WTC11 (cell line): ENCODE measurements at regions not wholly inside any gene's neighbourhood (a gene's known extent, or its start where the extent isn't known, plus 50 kb on each side); places are given as distances from the start of the nearest gene placed in this dataset.

Experiments used
- ATAC-seq: fragments of 200-7000 bp; cut with Tn5 transposase; 2 replicates; pipeline ENCODE4 v1.10.0; 2021; ENCODE audit warnings: mild to moderate bottlenecking, moderate library complexity
- CTCF ChIA-PET: fragments of 300-600 bp; sonication (Branson Sonifier 250); formaldehyde crosslinking; loops from one replicate; lab custom pipeline; 2021; ENCODE audit warnings: antibody characterized with exemption; lab: Charles Lee
- POLR2A ChIA-PET: fragments of 350-600 bp; sonication (Branson Sonifier 250); formaldehyde crosslinking; loops from one replicate; lab custom pipeline; 2021; ENCODE audit warnings: antibody characterized with exemption; lab: Charles Lee
- DNase-seq: peaks from one replicate; pipeline ENCODE4 v3.0.0; 2021; ENCODE audit warnings: low spot score
- H3K27ac Mint-ChIP-seq: 2 replicates; pipeline ENCODE4 v1.8.0; 2021; ENCODE audit warnings: mixed read lengths
- H3K27me3 Mint-ChIP-seq: 2 replicates; pipeline ENCODE4 v1.8.0; 2021; ENCODE audit warnings: low read depth, mild to moderate bottlenecking, moderate library complexity, mixed read lengths
- H3K36me3 Mint-ChIP-seq: 2 replicates; pipeline ENCODE4 v1.8.0; 2021; ENCODE audit warnings: mixed read lengths
- H3K4me1 Mint-ChIP-seq: 2 replicates; pipeline ENCODE4 v1.8.0; 2022; ENCODE audit warnings: mixed read lengths
- H3K4me3 Mint-ChIP-seq: 2 replicates; pipeline ENCODE4 v1.8.0; 2021; ENCODE audit warnings: mild to moderate bottlenecking, moderate library complexity, mixed read lengths
- H3K9me3 Mint-ChIP-seq: 2 replicates; pipeline ENCODE4 v1.8.0; 2021; ENCODE audit warnings: mixed read lengths
- ARID4B ChIP-seq: sonication (generic); formaldehyde crosslinking; IDR thresholded peaks from 2 replicates; pipeline ENCODE4 v1.8.0; 2023; ENCODE audit warnings: missing genetic modification reagents, mild to moderate bottlenecking, borderline replicate concordance
- ATF1 ChIP-seq: sonication (generic); formaldehyde crosslinking; IDR thresholded peaks from 2 replicates; pipeline ENCODE4 v1.8.1; 2023; ENCODE audit warnings: mild to moderate bottlenecking, moderate library complexity, missing genetic modification reagents
- CREB1 ChIP-seq: sonication (generic); formaldehyde crosslinking; IDR thresholded peaks from 2 replicates; pipeline ENCODE4 v1.8.0; 2023; ENCODE audit warnings: mild to moderate bottlenecking, missing genetic modification reagents
- EMX1 ChIP-seq: fragments of 250-450 bp; sonication (Bioruptor Pico); IDR thresholded peaks from 2 replicates; pipeline ENCODE4 v1.8.0; 2021; ENCODE audit warnings: mild to moderate bottlenecking
- GABPB1 ChIP-seq: sonication (generic); formaldehyde crosslinking; IDR thresholded peaks from 2 replicates; pipeline ENCODE4 v1.8.1; 2023; ENCODE audit warnings: mild to moderate bottlenecking, missing genetic modification reagents
- IRF1 ChIP-seq: sonication (generic); formaldehyde crosslinking; IDR thresholded peaks from 2 replicates; pipeline ENCODE4 v1.8.0; 2023; ENCODE audit warnings: missing genetic modification reagents
- MXD4 ChIP-seq: fragments of 250-450 bp; sonication (Bioruptor Pico); IDR thresholded peaks from 2 replicates; pipeline ENCODE4 v1.8.0; 2021; ENCODE audit warnings: mild to moderate bottlenecking, moderate library complexity, borderline replicate concordance
- PRRX2 ChIP-seq: fragments of 250-450 bp; sonication (Bioruptor Pico); IDR thresholded peaks from 2 replicates; pipeline ENCODE4 v1.8.0; 2021; ENCODE audit warnings: mild to moderate bottlenecking
- RORB ChIP-seq: fragments of 250-450 bp; sonication (Bioruptor Pico); IDR thresholded peaks from 2 replicates; pipeline ENCODE4 v1.9.0; 2021; ENCODE audit warnings: mild to moderate bottlenecking
- USF2 ChIP-seq: sonication (generic); formaldehyde crosslinking; IDR thresholded peaks from 2 replicates; pipeline ENCODE4 v1.8.1; 2023; ENCODE audit warnings: mild to moderate bottlenecking, missing genetic modification reagents, moderate library complexity
- ZNF121 ChIP-seq: sonication (generic); formaldehyde crosslinking; IDR thresholded peaks from 2 replicates; pipeline ENCODE4 v1.8.0; 2023; ENCODE audit warnings: missing genetic modification reagents
- ZNF138 ChIP-seq: sonication (generic); formaldehyde crosslinking; conservative IDR thresholded peaks from 2 replicates; pipeline ENCODE4 v1.8.1; 2022; ENCODE audit warnings: mild to moderate bottlenecking, moderate library complexity, missing genetic modification reagents
- ZNF281 ChIP-seq: sonication (generic); formaldehyde crosslinking; IDR thresholded peaks from 2 replicates; pipeline ENCODE4 v1.8.0; 2023; ENCODE audit warnings: mild to moderate bottlenecking, missing genetic modification reagents
- ZNF317 ChIP-seq: sonication (generic); formaldehyde crosslinking; IDR thresholded peaks from 2 replicates; pipeline ENCODE4 v1.8.1; 2023; ENCODE audit warnings: low read depth, mild to moderate bottlenecking, moderate library complexity, missing genetic modification reagents, borderline replicate concordance
- TF ChIP-seq, protein P1 (sequence below): sonication (generic); formaldehyde crosslinking; IDR thresholded peaks from 2 replicates; pipeline ENCODE4 v1.8.0; 2022; ENCODE audit warnings: missing genetic modification reagents
- TF ChIP-seq, protein P2 (sequence below): sonication (generic); formaldehyde crosslinking; conservative IDR thresholded peaks from 2 replicates; pipeline ENCODE4 v1.8.1; 2022; ENCODE audit warnings: mild to moderate bottlenecking, missing genetic modification reagents
- TF ChIP-seq, protein P3 (sequence below): sonication (generic); formaldehyde crosslinking; IDR thresholded peaks from 2 replicates; pipeline ENCODE4 v1.8.0; 2022; ENCODE audit warnings: mild to moderate bottlenecking, missing genetic modification reagents

DNA sequence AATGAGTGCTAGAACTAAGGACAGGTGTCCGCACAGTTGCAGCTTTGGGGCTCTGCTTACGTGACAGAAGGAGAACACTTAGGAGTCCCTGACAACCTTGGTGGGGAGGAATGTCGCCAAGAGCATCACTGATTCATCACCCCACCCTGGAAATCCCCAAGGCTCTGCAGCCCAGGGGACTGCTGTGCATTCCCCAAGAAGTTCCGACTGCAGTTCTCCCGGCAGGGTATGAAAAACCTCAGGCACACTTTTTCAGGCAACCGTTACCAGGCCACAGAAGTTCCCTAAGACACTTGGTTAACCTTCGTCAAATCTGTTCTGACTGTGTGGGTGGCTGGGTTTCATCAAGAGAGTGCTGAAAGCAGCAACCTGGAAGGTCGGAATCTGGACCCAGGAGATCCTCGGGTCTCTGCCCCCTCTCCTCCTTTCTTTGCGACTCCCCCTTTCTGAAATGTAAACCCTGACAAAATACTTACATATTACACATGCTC lies 192.1 kb upstream of the CXCR4 start (continued):
- TF ChIP-seq, protein P1, sequence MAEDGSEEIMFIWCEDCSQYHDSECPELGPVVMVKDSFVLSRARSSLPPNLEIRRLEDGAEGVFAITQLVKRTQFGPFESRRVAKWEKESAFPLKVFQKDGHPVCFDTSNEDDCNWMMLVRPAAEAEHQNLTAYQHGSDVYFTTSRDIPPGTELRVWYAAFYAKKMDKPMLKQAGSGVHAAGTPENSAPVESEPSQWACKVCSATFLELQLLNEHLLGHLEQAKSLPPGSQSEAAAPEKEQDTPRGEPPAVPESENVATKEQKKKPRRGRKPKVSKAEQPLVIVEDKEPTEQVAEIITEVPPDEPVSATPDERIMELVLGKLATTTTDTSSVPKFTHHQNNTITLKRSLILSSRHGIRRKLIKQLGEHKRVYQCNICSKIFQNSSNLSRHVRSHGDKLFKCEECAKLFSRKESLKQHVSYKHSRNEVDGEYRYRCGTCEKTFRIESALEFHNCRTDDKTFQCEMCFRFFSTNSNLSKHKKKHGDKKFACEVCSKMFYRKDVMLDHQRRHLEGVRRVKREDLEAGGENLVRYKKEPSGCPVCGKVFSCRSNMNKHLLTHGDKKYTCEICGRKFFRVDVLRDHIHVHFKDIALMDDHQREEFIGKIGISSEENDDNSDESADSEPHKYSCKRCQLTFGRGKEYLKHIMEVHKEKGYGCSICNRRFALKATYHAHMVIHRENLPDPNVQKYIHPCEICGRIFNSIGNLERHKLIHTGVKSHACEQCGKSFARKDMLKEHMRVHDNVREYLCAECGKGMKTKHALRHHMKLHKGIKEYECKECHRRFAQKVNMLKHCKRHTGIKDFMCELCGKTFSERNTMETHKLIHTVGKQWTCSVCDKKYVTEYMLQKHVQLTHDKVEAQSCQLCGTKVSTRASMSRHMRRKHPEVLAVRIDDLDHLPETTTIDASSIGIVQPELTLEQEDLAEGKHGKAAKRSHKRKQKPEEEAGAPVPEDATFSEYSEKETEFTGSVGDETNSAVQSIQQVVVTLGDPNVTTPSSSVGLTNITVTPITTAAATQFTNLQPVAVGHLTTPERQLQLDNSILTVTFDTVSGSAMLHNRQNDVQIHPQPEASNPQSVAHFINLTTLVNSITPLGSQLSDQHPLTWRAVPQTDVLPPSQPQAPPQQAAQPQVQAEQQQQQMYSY (CRISPR knock-in tag) = no peak
- TF ChIP-seq ARID4B (CRISPR knock-in tag) (no peak), CREB1 (CRISPR knock-in tag) (no peak), USF2 (CRISPR knock-in tag) (no peak), IRF1 (CRISPR knock-in tag) (no peak), ZNF281 (CRISPR knock-in tag) (no peak), RORB (CRISPR knock-in tag) (no peak), GABPB1 (CRISPR knock-in tag) (no peak), ZNF317 (no peak), ZNF121 (CRISPR knock-in tag) (no peak), ATF1 (CRISPR knock-in tag) (no peak), MXD4 (CRISPR knock-in tag) (no peak)
- TF ChIP-seq, protein P2, sequence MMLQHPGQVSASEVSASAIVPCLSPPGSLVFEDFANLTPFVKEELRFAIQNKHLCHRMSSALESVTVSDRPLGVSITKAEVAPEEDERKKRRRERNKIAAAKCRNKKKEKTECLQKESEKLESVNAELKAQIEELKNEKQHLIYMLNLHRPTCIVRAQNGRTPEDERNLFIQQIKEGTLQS (CRISPR knock-in tag) = no peak

GRCh38 chr2:136308611-136309010 lies 190.7 kb upstream of the CXCR4 start:
- Mint-ChIP-seq H3K27ac (no peak overlapping the region), H3K4me3 (no peak overlapping the region), H3K36me3 (no peaks in the 10 kb centered on the region), H3K9me3 (no peaks in the 10 kb centered on the region), H3K27me3 (no peaks in the 10 kb centered on the region; the same call in 1 of the 2 replicates), H3K4me1 (peaks cover 5% of the 10 kb centered on the region)
- ChIA-PET CTCF (no interaction called here), POLR2A (no interaction called here)
- ATAC-seq (no peak), DNase-seq (no peak)
- no peak for TF ChIP-seq PRRX2 (CRISPR knock-in tag)
- TF ChIP-seq, protein P3, sequence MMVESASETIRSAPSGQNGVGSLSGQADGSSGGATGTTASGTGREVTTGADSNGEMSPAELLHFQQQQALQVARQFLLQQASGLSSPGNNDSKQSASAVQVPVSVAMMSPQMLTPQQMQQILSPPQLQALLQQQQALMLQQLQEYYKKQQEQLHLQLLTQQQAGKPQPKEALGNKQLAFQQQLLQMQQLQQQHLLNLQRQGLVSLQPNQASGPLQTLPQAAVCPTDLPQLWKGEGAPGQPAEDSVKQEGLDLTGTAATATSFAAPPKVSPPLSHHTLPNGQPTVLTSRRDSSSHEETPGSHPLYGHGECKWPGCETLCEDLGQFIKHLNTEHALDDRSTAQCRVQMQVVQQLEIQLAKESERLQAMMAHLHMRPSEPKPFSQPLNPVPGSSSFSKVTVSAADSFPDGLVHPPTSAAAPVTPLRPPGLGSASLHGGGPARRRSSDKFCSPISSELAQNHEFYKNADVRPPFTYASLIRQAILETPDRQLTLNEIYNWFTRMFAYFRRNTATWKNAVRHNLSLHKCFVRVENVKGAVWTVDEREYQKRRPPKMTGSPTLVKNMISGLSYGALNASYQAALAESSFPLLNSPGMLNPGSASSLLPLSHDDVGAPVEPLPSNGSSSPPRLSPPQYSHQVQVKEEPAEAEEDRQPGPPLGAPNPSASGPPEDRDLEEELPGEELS = no peak
- no peak for TF ChIP-seq ZNF138 (CRISPR knock-in tag)
- TF ChIP-seq EMX1 (CRISPR knock-in tag) = no peak
